Mesodermal cell (in vitro differentiated cells): ENCODE measurements at regions not wholly inside any gene's neighbourhood (a gene's known extent, or its start where the extent isn't known, plus 50 kb on each side); places are given as distances from the start of the nearest gene placed in this dataset.

Experiments used
- H3K27ac ChIP-seq: 2 replicates; pipeline ENCODE4 v1.7.0; 2013; ENCODE audit warnings: mild to moderate bottlenecking, low read depth, low read length, moderate library complexity; ENCODE audit not compliant: severe bottlenecking
- H3K36me3 ChIP-seq: 2 replicates; pipeline ENCODE4 v1.7.1; 2013; ENCODE audit warnings: mild to moderate bottlenecking, low read length, moderate library complexity; ENCODE audit not compliant: control insufficient read depth, insufficient read depth
- H3K4me1 ChIP-seq: one replicate; pipeline ENCODE4 v1.7.1; 2013; ENCODE audit warnings: mild to moderate bottlenecking, low read length; ENCODE audit not compliant: insufficient read depth, control insufficient read depth, poor library complexity, severe bottlenecking
- H3K4me3 ChIP-seq: 2 replicates; pipeline ENCODE4 v1.7.0; 2013; ENCODE audit warnings: low read length, control low read depth, mild to moderate bottlenecking; ENCODE audit not compliant: insufficient read depth, poor library complexity, severe bottlenecking; ENCODE audit errors: extremely low read depth
- H3K9me3 ChIP-seq: 2 replicates; pipeline ENCODE4 v1.7.1; 2013; ENCODE audit warnings: mild to moderate bottlenecking, low read length, moderate library complexity; ENCODE audit not compliant: control insufficient read depth
- whole genome bisulfite sequencing, 2 experiments: methylation state at CpG; one replicate each; pipeline ENCODE4 v1.1.5; 2013; ENCODE audit warnings: missing lambda C conversion rate in 2 of 2; ENCODE audit not compliant: insufficient coverage in 2 of 2; 5-methylcytosine and 5-hydroxymethylcytosine counted together

- Histone ChIP-seq H3K27ac (no peak overlapping the region), H3K4me3 (no peak overlapping the region), H3K36me3 (no peaks in the 10 kb centered on the region), H3K9me3 (peaks cover 6% of the 10 kb centered on the region), H3K4me1 (peaks cover 7% of the 10 kb centered on the region)
- 100% methylated on average over 1 of the region's 2 CpGs; no CpG with 5 or more reads in 1 of the 2 experiments for WGBS, 2 experiments
These were observed 190.7 kb downstream of the MTCL1 start for GRCh38 chr18:8895987-8896619.

GRCh38 chr18:8899000-8899399, 193.6 kb downstream of the MTCL1 start:
- no peaks in the 10 kb centered on the region for H3K4me1 ChIP-seq
- 58 to 63% methylated on average over 2 to 3 of the region's 3 CpGs for WGBS, 2 experiments
- no peak overlapping the region for H3K4me3 ChIP-seq
- no peaks in the 10 kb centered on the region for H3K36me3 ChIP-seq
- H3K27ac ChIP-seq: no peak overlapping the region
- peaks cover 6% of the 10 kb centered on the region for H3K9me3 ChIP-seq

GRCh38 chr18:8900552-8900951, 195.2 kb downstream of the MTCL1 start:
- 72 to 88% methylated on average over 2 of the region's 2 CpGs for WGBS, 2 experiments
- H3K27ac ChIP-seq: no peak overlapping the region
- H3K4me3 ChIP-seq: no peak overlapping the region
- peaks cover 6% of the 10 kb centered on the region for H3K9me3 ChIP-seq
- H3K4me1 ChIP-seq: no peaks in the 10 kb centered on the region
- no peaks in the 10 kb centered on the region for H3K36me3 ChIP-seq

- H3K27ac ChIP-seq: no peak overlapping the region
- H3K9me3 ChIP-seq: peaks cover 4% of the 10 kb centered on the region
- WGBS, 2 experiments: 100% methylated on average over 1 of the region's 2 CpGs
- H3K4me1 ChIP-seq: no peaks in the 10 kb centered on the region
- no peaks in the 10 kb centered on the region for H3K36me3 ChIP-seq
- no peak overlapping the region for H3K4me3 ChIP-seq
These were observed 195.7 kb downstream of the MTCL1 start for GRCh38 chr18:8901019-8901418.

GRCh38 chr18:8904316-8904715, 198.2 kb upstream of the NDUFV2 start:
- no peaks in the 10 kb centered on the region for H3K36me3 ChIP-seq
- H3K4me3 ChIP-seq: no peak overlapping the region
- no peak overlapping the region for H3K27ac ChIP-seq
- no peaks in the 10 kb centered on the region for H3K9me3 ChIP-seq
- H3K4me1 ChIP-seq: no peaks in the 10 kb centered on the region

GRCh38 chr18:8908792-8909510, 193.5 kb upstream of the NDUFV2 start:
- no peaks in the 10 kb centered on the region for H3K36me3 ChIP-seq
- H3K4me1 ChIP-seq: no peaks in the 10 kb centered on the region
- H3K9me3 ChIP-seq: peaks cover 6% of the 10 kb centered on the region
- H3K4me3 ChIP-seq: no peak overlapping the region
- no peak overlapping the region for H3K27ac ChIP-seq
- WGBS, 2 experiments: 100% methylated on average over 1 of the region's 2 CpGs; no CpG with 5 or more reads in 1 of the 2 experiments

- no peak overlapping the region for H3K4me3 ChIP-seq
- peaks cover 14% of the 10 kb centered on the region for H3K9me3 ChIP-seq
- 79 to 90% methylated on average over 2 of the region's 4 CpGs for WGBS, 2 experiments
- no peaks in the 10 kb centered on the region for H3K4me1 ChIP-seq
- no peak overlapping the region for H3K27ac ChIP-seq
- no peaks in the 10 kb centered on the region for H3K36me3 ChIP-seq
These were observed 192.2 kb upstream of the NDUFV2 start for GRCh38 chr18:8910186-8910822.

GRCh38 chr18:8910843-8911242, 191.7 kb upstream of the NDUFV2 start:
- no peaks in the 10 kb centered on the region for H3K36me3 ChIP-seq
- WGBS, 2 experiments: no CpG with 5 or more reads among the region's 1 CpG
- H3K27ac ChIP-seq: no peak overlapping the region
- no peaks in the 10 kb centered on the region for H3K4me1 ChIP-seq
- peaks cover 14% of the 10 kb centered on the region for H3K9me3 ChIP-seq
- no peak overlapping the region for H3K4me3 ChIP-seq

GRCh38 chr18:8911408-8912340, 190.8 kb upstream of the NDUFV2 start:
- no peaks in the 10 kb centered on the region for H3K36me3 ChIP-seq
- H3K4me1 ChIP-seq: no peaks in the 10 kb centered on the region
- no peak overlapping the region for H3K4me3 ChIP-seq
- H3K9me3 ChIP-seq: peaks cover 14% of the 10 kb centered on the region
- no peak overlapping the region for H3K27ac ChIP-seq
- WGBS, 2 experiments: 93 to 100% methylated on average over 3 of the region's 5 CpGs
